ENCODE measurements at regions not wholly inside any gene's neighbourhood (a gene's known extent, or its start where the extent isn't known, plus 50 kb on each side); places are given as distances from the start of the nearest gene placed in this dataset.
"Not testable (repeated sequence)": the region's sequence is repeated elsewhere in the genome, so short reads cannot be mapped to it uniquely, and the experiment has no call there.

DNA sequence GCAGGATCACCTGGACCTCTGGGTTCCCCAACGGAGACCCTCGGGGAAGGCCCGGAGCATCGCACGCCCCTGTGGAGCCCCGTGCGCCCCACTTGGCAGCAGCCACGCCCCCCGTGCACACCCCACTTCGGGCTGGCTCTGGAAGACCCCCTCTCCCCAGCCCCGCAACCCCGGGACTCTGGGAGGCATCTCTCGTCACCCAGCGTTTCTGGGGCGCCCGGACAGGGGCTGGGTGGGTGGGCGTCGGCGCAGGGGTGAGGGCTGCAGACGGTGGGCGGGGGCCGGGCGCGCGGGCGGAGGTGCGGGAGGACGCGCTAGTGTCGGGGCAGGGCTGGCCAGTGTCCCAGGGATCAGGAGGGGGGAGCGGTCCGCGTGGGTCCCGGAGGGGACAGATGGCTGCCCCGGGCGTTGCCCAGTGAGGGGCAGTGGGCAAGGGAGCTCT, 2897.3 kb downstream of the RPIA start:
- TF ChIP-seq, protein P1, sequence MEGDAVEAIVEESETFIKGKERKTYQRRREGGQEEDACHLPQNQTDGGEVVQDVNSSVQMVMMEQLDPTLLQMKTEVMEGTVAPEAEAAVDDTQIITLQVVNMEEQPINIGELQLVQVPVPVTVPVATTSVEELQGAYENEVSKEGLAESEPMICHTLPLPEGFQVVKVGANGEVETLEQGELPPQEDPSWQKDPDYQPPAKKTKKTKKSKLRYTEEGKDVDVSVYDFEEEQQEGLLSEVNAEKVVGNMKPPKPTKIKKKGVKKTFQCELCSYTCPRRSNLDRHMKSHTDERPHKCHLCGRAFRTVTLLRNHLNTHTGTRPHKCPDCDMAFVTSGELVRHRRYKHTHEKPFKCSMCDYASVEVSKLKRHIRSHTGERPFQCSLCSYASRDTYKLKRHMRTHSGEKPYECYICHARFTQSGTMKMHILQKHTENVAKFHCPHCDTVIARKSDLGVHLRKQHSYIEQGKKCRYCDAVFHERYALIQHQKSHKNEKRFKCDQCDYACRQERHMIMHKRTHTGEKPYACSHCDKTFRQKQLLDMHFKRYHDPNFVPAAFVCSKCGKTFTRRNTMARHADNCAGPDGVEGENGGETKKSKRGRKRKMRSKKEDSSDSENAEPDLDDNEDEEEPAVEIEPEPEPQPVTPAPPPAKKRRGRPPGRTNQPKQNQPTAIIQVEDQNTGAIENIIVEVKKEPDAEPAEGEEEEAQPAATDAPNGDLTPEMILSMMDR (IDR thresholded peaks at IDR 0.05), result not testable (repeated sequence)
- not testable (repeated sequence) for TF ChIP-seq POLR2A (IDR thresholded peaks at IDR 0.05)

All from adrenal gland (tissue), 5 donors.